HEK293T (cell line): ENCODE measurements at regions not wholly inside any gene's neighbourhood (a gene's known extent, or its start where the extent isn't known, plus 50 kb on each side); places are given as distances from the start of the nearest gene placed in this dataset.

Experiments
- CTCF ChIA-PET: fragments of 350-600 bp; formaldehyde crosslinking; extraction: SDS; loops from one replicate; lab custom pipeline; 2021; ENCODE audit warnings: antibody characterized with exemption, inconsistent platforms; lab: Yijun Ruan, JAX
- POLR2A ChIA-PET: fragments of 350-600 bp; formaldehyde crosslinking; extraction: SDS; loops from one replicate; lab custom pipeline; 2020; ENCODE audit warnings: antibody characterized with exemption, inconsistent platforms; lab: Yijun Ruan, JAX
- DNase-seq: peaks from one replicate; pipeline ENCODE4 v3.0.0; 2012; ENCODE audit warnings: mixed read lengths; ENCODE audit errors: extremely low spot score
- ARNT ChIP-seq: fragments of 450-650 bp; IDR thresholded peaks from 2 replicates; pipeline ENCODE4 v1.6.1; 2017; ENCODE audit warnings: mild to moderate bottlenecking
- BHLHE40 ChIP-seq: fragments of 450-650 bp; IDR thresholded peaks from 2 replicates; pipeline ENCODE4 v1.6.1; 2016; ENCODE audit warnings: mild to moderate bottlenecking, moderate library complexity, borderline replicate concordance
- CTBP1 ChIP-seq: fragments of 450-650 bp; IDR thresholded peaks from 2 replicates; pipeline ENCODE4 v1.6.1; 2016; ENCODE audit warnings: borderline replicate concordance
- ELF4 ChIP-seq: fragments of 450-650 bp; IDR thresholded peaks from 2 replicates; pipeline ENCODE4 v1.6.1; 2017; ENCODE audit warnings: antibody characterized with exemption
- FOXA1 ChIP-seq: fragments of 450-650 bp; IDR thresholded peaks from 2 replicates; pipeline ENCODE4 v1.6.1; 2016; ENCODE audit warnings: mild to moderate bottlenecking
- FOXK2 ChIP-seq: fragments of 450-650 bp; IDR thresholded peaks from 2 replicates; pipeline ENCODE4 v1.6.1; 2016; ENCODE audit warnings: mild to moderate bottlenecking
- FOXM1 ChIP-seq: fragments of 450-650 bp; IDR thresholded peaks from 2 replicates; pipeline ENCODE4 v1.6.1; 2017; ENCODE audit warnings: mild to moderate bottlenecking, borderline replicate concordance
- HDGF ChIP-seq: fragments of 450-650 bp; IDR thresholded peaks from 2 replicates; pipeline ENCODE4 v1.6.1; 2017; ENCODE audit warnings: antibody characterized with exemption, borderline replicate concordance
- L3MBTL2 ChIP-seq: fragments of 450-650 bp; conservative IDR thresholded peaks from 2 replicates; pipeline ENCODE4 v1.6.1; 2016; ENCODE audit warnings: mild to moderate bottlenecking
- LEF1 ChIP-seq: fragments of 450-650 bp; IDR thresholded peaks from 2 replicates; pipeline ENCODE4 v1.6.1; 2017; ENCODE audit warnings: mild to moderate bottlenecking, borderline replicate concordance
- NFRKB ChIP-seq: fragments of 450-650 bp; IDR thresholded peaks from 2 replicates; pipeline ENCODE4 v1.6.1; 2016; ENCODE audit warnings: mild to moderate bottlenecking, moderate library complexity
- SP1 ChIP-seq: fragments of 450-650 bp; IDR thresholded peaks from 2 replicates; pipeline ENCODE4 v1.6.1; 2017
- SUZ12 ChIP-seq: fragments of 450-650 bp; IDR thresholded peaks from 2 replicates; pipeline ENCODE4 v1.6.1; 2016; ENCODE audit warnings: mild to moderate bottlenecking
- TARDBP ChIP-seq: fragments of 450-650 bp; IDR thresholded peaks from 2 replicates; pipeline ENCODE4 v1.6.1; 2016
- ZNF384 ChIP-seq: fragments of 450-650 bp; IDR thresholded peaks from 2 replicates; pipeline ENCODE4 v1.6.1; 2016
- TF ChIP-seq, protein P1 (sequence below): fragments of 450-650 bp; IDR thresholded peaks from 2 replicates; pipeline ENCODE4 v1.6.1; 2016

DNA sequence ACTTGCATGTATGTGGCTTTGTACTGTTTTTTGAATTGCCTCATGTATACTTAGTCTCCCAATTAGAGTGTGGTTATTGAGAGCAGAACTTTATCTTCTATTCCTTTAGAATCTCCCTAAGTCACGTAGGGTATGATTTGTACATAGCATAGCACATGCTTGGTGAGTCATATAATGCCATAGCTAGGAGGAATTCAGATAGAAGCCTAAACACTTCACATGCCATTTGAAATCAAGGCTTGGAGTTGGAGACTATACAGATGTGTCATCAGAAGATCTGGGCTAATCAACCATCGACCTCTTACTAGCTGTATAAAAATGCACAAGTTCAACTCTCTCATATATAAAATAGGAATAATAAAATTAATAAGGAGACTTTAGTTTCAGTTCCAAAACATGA, 222.6 kb upstream of the ST6GAL2 start:
- CTCF ChIA-PET, result no interaction called here
- TF ChIP-seq FOXA1 (no peak), NFRKB (no peak), FOXM1 (no peak), ARNT (no peak), SUZ12 (no peak), ZNF384 (no peak), L3MBTL2 (no peak)
- no peak for DNase-seq
- POLR2A ChIA-PET, result no interaction called here

DNA sequence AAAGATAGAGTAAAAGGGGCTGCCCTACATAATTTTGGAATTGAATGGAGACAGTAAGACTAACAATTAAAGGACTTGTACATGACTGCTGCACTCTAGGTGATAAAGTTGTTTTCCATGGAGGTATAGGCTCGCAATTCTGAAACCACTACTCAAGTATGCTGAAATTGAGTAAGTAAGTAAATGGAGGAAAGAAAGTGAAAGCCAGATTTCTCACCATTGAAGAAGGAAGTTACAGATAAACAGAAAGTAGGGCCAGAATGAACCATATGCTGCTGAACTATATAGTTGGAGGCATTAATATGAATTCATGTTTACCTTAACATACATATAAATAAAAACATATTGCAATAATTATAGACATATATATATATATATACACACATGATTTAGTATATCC, 225.7 kb upstream of the ST6GAL2 start:
- TF ChIP-seq, protein P1, sequence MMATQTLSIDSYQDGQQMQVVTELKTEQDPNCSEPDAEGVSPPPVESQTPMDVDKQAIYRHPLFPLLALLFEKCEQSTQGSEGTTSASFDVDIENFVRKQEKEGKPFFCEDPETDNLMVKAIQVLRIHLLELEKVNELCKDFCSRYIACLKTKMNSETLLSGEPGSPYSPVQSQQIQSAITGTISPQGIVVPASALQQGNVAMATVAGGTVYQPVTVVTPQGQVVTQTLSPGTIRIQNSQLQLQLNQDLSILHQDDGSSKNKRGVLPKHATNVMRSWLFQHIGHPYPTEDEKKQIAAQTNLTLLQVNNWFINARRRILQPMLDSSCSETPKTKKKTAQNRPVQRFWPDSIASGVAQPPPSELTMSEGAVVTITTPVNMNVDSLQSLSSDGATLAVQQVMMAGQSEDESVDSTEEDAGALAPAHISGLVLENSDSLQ, result no peak
- no peak for TF ChIP-seq FOXA1
- TF ChIP-seq ELF4, result no peak
- no peak for TF ChIP-seq ARNT
- no peak for TF ChIP-seq FOXM1
- no peak for TF ChIP-seq CTBP1
- TF ChIP-seq HDGF, result no peak
- TF ChIP-seq NFRKB, result no peak
- TF ChIP-seq FOXK2, result no peak
- TF ChIP-seq BHLHE40, result no peak
- TF ChIP-seq L3MBTL2, result no peak
- no peak for TF ChIP-seq LEF1
- no peak for TF ChIP-seq SUZ12
- no peak for TF ChIP-seq TARDBP
- CTCF ChIA-PET, result no interaction called here
- no peak for DNase-seq
- POLR2A ChIA-PET, result no interaction called here

DNA sequence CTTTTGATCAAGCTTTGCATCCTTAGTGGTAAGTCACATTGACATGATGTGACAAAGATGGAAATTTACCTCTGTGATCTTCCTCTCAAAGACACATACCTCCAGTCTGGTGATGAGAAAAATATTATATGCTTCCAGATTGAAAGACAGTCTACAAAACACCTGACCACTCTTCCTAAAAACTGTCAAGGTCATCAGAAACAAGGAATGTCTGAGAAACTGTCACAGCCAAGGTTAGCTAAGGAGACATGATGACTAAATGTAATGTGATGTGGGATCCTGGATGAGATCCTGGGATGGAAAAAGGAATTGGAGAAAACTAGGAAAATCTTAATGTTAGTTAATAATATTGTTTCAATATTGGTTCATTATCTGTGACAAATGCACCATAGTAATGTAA, 226.6 kb upstream of the ST6GAL2 start:
- CTCF ChIA-PET, result no interaction called here
- no peak for DNase-seq
- POLR2A ChIA-PET, result no interaction called here
- TF ChIP-seq FOXK2 (no peak), SUZ12 (no peak), NFRKB (no peak), HDGF (no peak), SP1 (no peak), BHLHE40 (no peak), ZNF384 (no peak), CTBP1 (no peak), FOXM1 (no peak), TARDBP (no peak), L3MBTL2 (no peak)
- TF ChIP-seq, protein P1, result no peak

DNA sequence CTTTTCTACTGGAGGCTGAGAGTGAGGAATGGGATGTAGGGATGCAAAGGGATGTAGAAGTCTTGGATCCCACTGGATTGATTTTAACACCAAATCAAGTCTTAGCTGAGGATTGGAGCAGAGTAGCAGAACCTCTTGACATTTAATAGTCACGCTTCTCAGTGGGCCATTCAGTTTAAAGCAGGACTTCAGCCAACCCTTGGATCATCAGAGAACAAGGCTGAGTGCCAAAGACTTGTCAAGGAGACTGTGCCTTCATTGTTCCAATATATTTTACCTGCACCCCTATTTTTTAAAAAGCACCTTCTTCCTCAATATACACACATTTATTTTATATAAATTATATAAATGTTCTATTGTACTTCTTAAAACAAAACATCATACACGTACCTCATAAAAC, 242.4 kb upstream of the ST6GAL2 start:
- TF ChIP-seq FOXA1 (no peak), L3MBTL2 (no peak), HDGF (no peak), CTBP1 (no peak), TARDBP (no peak), NFRKB (no peak), SP1 (no peak), ARNT (no peak), FOXK2 (no peak), SUZ12 (no peak), ZNF384 (no peak), ELF4 (no peak), BHLHE40 (no peak), LEF1 (no peak), FOXM1 (no peak)
- TF ChIP-seq, protein P1, result no peak
- CTCF ChIA-PET, result no interaction called here

DNA sequence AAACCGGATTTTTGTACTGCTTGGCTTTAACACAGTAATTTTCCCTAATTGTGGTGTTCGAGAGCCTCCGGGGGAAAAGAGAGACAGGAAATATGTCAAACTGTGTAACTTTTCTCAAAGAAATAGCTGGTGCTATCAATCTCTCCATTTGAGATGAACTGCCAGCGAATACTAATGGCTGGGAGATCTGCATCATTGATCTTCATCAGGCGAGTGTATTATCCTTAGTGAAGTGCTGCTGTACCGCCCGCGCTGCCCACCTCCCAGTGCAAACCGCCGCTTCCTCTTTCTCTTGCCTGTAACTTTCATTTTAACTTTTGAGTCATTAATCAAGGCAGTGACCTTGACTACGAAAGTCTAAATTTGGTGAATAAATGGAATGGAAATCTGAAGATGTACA, 246.1 kb upstream of the ST6GAL2 start:
- no peak for TF ChIP-seq BHLHE40
- no peak for TF ChIP-seq ZNF384
- TF ChIP-seq L3MBTL2, result no peak
- no peak for TF ChIP-seq ARNT
- no peak for TF ChIP-seq CTBP1
- no peak for TF ChIP-seq ELF4
- no peak for TF ChIP-seq SUZ12
- no peak for TF ChIP-seq NFRKB
- no peak for TF ChIP-seq TARDBP
- no peak for TF ChIP-seq LEF1
- TF ChIP-seq FOXM1, result no peak
- TF ChIP-seq SP1, result no peak
- TF ChIP-seq, protein P1, result no peak
- no peak for TF ChIP-seq HDGF
- TF ChIP-seq FOXA1, result no peak
- no peak for TF ChIP-seq FOXK2
- POLR2A ChIA-PET, result no interaction called here
- no peak for DNase-seq
- CTCF ChIA-PET, result no interaction called here

More for the DNA sequence above, 242.4 kb upstream of the ST6GAL2 start:
- POLR2A ChIA-PET, result no interaction called here
- DNase-seq, result no peak

DNA sequence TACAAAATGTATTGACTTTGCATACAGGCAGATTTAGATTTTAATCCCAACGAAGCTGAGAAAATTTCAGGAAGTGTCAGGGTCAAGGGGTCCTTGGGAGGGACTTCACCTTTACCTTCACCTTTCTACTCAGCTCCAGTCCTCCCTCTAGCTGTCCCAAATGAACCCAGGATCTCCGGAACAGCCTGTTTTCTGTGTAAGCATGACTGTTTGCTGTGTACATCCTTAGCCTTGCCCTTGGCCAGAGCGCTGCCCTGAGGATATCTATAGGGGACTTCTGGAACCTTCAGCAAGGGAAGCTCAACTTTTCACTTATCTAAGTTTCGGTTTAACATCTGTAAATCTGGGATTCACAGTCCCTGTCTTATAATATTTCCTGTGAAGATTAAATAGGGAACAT, 246.8 kb upstream of the ST6GAL2 start:
- ChIA-PET POLR2A (no interaction called here), CTCF (no interaction called here)
- DNase-seq, result no peak
- TF ChIP-seq BHLHE40, result no peak
- TF ChIP-seq FOXK2, result no peak
- no peak for TF ChIP-seq TARDBP
- no peak for TF ChIP-seq L3MBTL2
- no peak for TF ChIP-seq SP1
- no peak for TF ChIP-seq ZNF384
- TF ChIP-seq SUZ12, result no peak
- TF ChIP-seq, protein P1, result no peak
- no peak for TF ChIP-seq ELF4
